WTC11 (cell line): ENCODE measurements at regions not wholly inside any gene's neighbourhood (a gene's known extent, or its start where the extent isn't known, plus 50 kb on each side); places are given as distances from the start of the nearest gene placed in this dataset.

ENCODE experiments used
- ATAC-seq: fragments of 200-7000 bp; cut with Tn5 transposase; 2 replicates; pipeline ENCODE4 v1.10.0; 2021; ENCODE audit warnings: mild to moderate bottlenecking, moderate library complexity
- CTCF ChIA-PET: fragments of 300-600 bp; sonication (Branson Sonifier 250); formaldehyde crosslinking; loops from one replicate; lab custom pipeline; 2021; ENCODE audit warnings: antibody characterized with exemption; lab: Charles Lee
- POLR2A ChIA-PET: fragments of 350-600 bp; sonication (Branson Sonifier 250); formaldehyde crosslinking; loops from one replicate; lab custom pipeline; 2021; ENCODE audit warnings: antibody characterized with exemption; lab: Charles Lee
- DNase-seq: peaks from one replicate; pipeline ENCODE4 v3.0.0; 2021; ENCODE audit warnings: low spot score
- H3K27ac Mint-ChIP-seq: 2 replicates; pipeline ENCODE4 v1.8.0; 2021; ENCODE audit warnings: mixed read lengths
- H3K27me3 Mint-ChIP-seq: 2 replicates; pipeline ENCODE4 v1.8.0; 2021; ENCODE audit warnings: low read depth, mild to moderate bottlenecking, moderate library complexity, mixed read lengths
- H3K36me3 Mint-ChIP-seq: 2 replicates; pipeline ENCODE4 v1.8.0; 2021; ENCODE audit warnings: mixed read lengths
- H3K4me1 Mint-ChIP-seq: 2 replicates; pipeline ENCODE4 v1.8.0; 2022; ENCODE audit warnings: mixed read lengths
- H3K4me3 Mint-ChIP-seq: 2 replicates; pipeline ENCODE4 v1.8.0; 2021; ENCODE audit warnings: mild to moderate bottlenecking, moderate library complexity, mixed read lengths
- H3K9me3 Mint-ChIP-seq: 2 replicates; pipeline ENCODE4 v1.8.0; 2021; ENCODE audit warnings: mixed read lengths
- ARID4B ChIP-seq: sonication (generic); formaldehyde crosslinking; IDR thresholded peaks from 2 replicates; pipeline ENCODE4 v1.8.0; 2023; ENCODE audit warnings: missing genetic modification reagents, mild to moderate bottlenecking, borderline replicate concordance
- ERG ChIP-seq: fragments of 250-450 bp; sonication (Bioruptor Pico); IDR thresholded peaks from 2 replicates; pipeline ENCODE4 v1.8.0; 2021; ENCODE audit warnings: mild to moderate bottlenecking
- MLX ChIP-seq: sonication (generic); formaldehyde crosslinking; IDR thresholded peaks from 2 replicates; pipeline ENCODE4 v1.8.1; 2023; ENCODE audit warnings: mild to moderate bottlenecking, missing genetic modification reagents, moderate library complexity
- NFE2L1 ChIP-seq: sonication (generic); formaldehyde crosslinking; IDR thresholded peaks from 2 replicates; pipeline ENCODE4 v1.8.1; 2023; ENCODE audit warnings: missing genetic modification reagents
- NFYB ChIP-seq: sonication (generic); formaldehyde crosslinking; conservative IDR thresholded peaks from 2 replicates; pipeline ENCODE4 v1.8.0; 2022; ENCODE audit warnings: low read depth, missing genetic modification reagents
- NR2C2 ChIP-seq: sonication (generic); formaldehyde crosslinking; IDR thresholded peaks from 2 replicates; pipeline ENCODE4 v1.8.0; 2022; ENCODE audit warnings: mild to moderate bottlenecking, missing genetic modification reagents
- SOX15 ChIP-seq: fragments of 250-450 bp; sonication (Bioruptor Pico); IDR thresholded peaks from 2 replicates; pipeline ENCODE4 v1.9.0; 2021; ENCODE audit warnings: mild to moderate bottlenecking
- TCF7 ChIP-seq: sonication (generic); formaldehyde crosslinking; IDR thresholded peaks from 2 replicates; pipeline ENCODE4 v1.8.0; 2022; ENCODE audit warnings: mild to moderate bottlenecking, low read depth, missing genetic modification reagents, moderate library complexity
- USF1 ChIP-seq: sonication (generic); formaldehyde crosslinking; IDR thresholded peaks from 2 replicates; pipeline ENCODE4 v1.8.0; 2022; ENCODE audit warnings: mild to moderate bottlenecking, missing genetic modification reagents
- ZBTB21 ChIP-seq: sonication (generic); formaldehyde crosslinking; IDR thresholded peaks from 2 replicates; pipeline ENCODE4 v1.8.1; 2023; ENCODE audit warnings: mild to moderate bottlenecking, missing genetic modification reagents, borderline replicate concordance
- ZNF121 ChIP-seq: sonication (generic); formaldehyde crosslinking; IDR thresholded peaks from 2 replicates; pipeline ENCODE4 v1.8.0; 2023; ENCODE audit warnings: missing genetic modification reagents
- ZNF396 ChIP-seq: fragments of 250-450 bp; sonication (Bioruptor Pico); IDR thresholded peaks from 2 replicates; pipeline ENCODE4 v1.8.0; 2021; ENCODE audit warnings: mild to moderate bottlenecking, moderate library complexity, borderline replicate concordance
- TF ChIP-seq, protein P1 (sequence below): sonication (generic); formaldehyde crosslinking; IDR thresholded peaks from 2 replicates; pipeline ENCODE4 v1.8.1; 2022; ENCODE audit warnings: missing genetic modification reagents, borderline replicate concordance
- TF ChIP-seq, protein P2 (sequence below): sonication (generic); formaldehyde crosslinking; IDR thresholded peaks from 2 replicates; pipeline ENCODE4 v1.8.1; 2023; ENCODE audit warnings: mild to moderate bottlenecking, missing genetic modification reagents
- TF ChIP-seq, protein P3 (sequence below): fragments of 250-450 bp; sonication (Bioruptor Pico); IDR thresholded peaks from 2 replicates; pipeline ENCODE4 v1.9.0; 2021; ENCODE audit warnings: moderate library complexity, mild to moderate bottlenecking, inconsistent platforms, borderline replicate concordance

DNA sequence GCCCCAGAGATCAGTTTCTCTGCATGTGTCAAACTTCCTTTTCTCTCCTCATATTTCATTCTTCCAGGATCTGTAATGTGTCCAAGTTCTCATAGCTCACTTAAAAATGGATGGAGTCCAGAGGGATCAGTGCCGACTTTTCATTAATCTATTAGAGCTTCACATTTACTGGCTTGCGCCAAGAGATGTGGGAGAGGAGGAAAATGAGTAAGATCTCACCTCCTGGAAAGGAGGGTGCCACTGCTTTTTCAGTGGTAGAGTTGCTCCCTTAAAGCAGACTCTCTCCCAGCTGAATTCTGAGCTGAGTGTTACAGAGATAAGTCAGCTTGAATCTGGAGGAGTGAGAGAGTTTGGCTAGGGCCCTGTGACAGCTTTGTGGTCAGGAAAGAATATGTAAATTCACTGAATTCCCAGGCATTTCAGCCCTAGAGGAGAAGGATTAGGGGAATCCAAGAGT, 175.9 kb downstream of the SOX4 start:
- Mint-ChIP-seq H3K4me1 (peaks cover 87% of the 10 kb centered on the region), H3K36me3 (no peaks in the 10 kb centered on the region), H3K27me3 (no peaks in the 10 kb centered on the region), H3K9me3 (no peaks in the 10 kb centered on the region), H3K4me3 (peak overlapping the region; percentile 21), H3K27ac (peak overlapping the region; percentile 93)
- DNase-seq (peak; percentile 41), ATAC-seq (peak; percentile 93)
- ChIA-PET CTCF (interaction anchor here (0.8 to 1.3 kb wide), 6 partner anchors 9 to 177 kb away, joined by 3 to 5 read pairs (median 4); no protein-coding TSS in a partner anchor), POLR2A (interaction anchor here (0.6 to 1.5 kb wide), 4 partner anchors 11 to 1931 kb away, joined by 3 to 6 read pairs (median 5); partner anchors contain the start of gene SOX4)
- TF ChIP-seq TCF7 (CRISPR knock-in tag): no peak
- TF ChIP-seq ZBTB21 (CRISPR knock-in tag): no peak
- TF ChIP-seq NFE2L1 (CRISPR knock-in tag): no peak

DNA sequence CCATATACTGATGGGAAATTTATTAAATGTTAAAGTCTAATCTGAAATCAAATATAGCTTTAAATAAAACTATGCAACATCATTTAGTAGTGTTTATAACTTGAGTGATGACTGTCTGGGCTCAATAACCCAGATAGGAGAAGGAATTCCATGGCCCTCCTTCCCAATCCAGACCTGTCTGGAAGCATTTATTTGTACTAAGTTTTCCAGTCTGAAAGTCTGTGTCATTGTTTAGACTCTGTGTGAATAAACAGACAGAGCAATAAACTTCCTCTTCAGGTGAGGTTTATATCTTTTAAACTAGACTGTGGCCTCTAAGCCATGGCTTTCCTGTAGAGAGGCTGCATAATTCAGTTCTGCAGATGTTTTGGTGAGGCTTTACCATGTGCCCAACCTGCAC, 176.4 kb downstream of the SOX4 start:
- H3K9me3 Mint-ChIP-seq: no peaks in the 10 kb centered on the region
- DNase-seq (no peak), ATAC-seq (no peak)
- no peaks in the 10 kb centered on the region for H3K27me3 Mint-ChIP-seq
- ChIA-PET POLR2A (interaction anchor here (0.7 to 1.5 kb wide), 3 partner anchors 10 to 177 kb away, joined by 3 to 6 read pairs (median 5); partner anchors contain the start of gene SOX4), CTCF (interaction anchor here (1.0 to 1.3 kb wide), 3 partner anchors 10 to 166 kb away, joined by 3 to 5 read pairs (median 5); no protein-coding TSS in a partner anchor)
- no peak for TF ChIP-seq NFYB (CRISPR knock-in tag)
- TF ChIP-seq, protein P1, sequence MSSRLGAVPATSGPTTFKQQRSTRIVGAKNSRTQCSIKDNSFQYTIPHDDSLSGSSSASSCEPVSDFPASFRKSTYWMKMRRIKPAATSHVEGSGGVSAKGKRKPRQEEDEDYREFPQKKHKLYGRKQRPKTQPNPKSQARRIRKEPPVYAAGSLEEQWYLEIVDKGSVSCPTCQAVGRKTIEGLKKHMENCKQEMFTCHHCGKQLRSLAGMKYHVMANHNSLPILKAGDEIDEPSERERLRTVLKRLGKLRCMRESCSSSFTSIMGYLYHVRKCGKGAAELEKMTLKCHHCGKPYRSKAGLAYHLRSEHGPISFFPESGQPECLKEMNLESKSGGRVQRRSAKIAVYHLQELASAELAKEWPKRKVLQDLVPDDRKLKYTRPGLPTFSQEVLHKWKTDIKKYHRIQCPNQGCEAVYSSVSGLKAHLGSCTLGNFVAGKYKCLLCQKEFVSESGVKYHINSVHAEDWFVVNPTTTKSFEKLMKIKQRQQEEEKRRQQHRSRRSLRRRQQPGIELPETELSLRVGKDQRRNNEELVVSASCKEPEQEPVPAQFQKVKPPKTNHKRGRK (CRISPR knock-in tag): no peak
- no peak for TF ChIP-seq USF1 (CRISPR knock-in tag)
- no peak for TF ChIP-seq SOX15 (CRISPR knock-in tag)
- TF ChIP-seq MLX (CRISPR knock-in tag): no peak
- TF ChIP-seq ZNF396 (CRISPR knock-in tag): no peak
- no peaks in the 10 kb centered on the region for H3K36me3 Mint-ChIP-seq
- peaks cover 88% of the 10 kb centered on the region for H3K4me1 Mint-ChIP-seq
- H3K4me3 Mint-ChIP-seq: no peak overlapping the region
- H3K27ac Mint-ChIP-seq: peak overlapping the region; percentile 93

GRCh38 chr6:21771626-21772320, 178.2 kb downstream of the SOX4 start:
- Mint-ChIP-seq H3K9me3 (no peaks in the 10 kb centered on the region), H3K27me3 (no peaks in the 10 kb centered on the region), H3K27ac (peak overlapping the region; percentile 75), H3K36me3 (no peaks in the 10 kb centered on the region), H3K4me1 (peaks cover 80% of the 10 kb centered on the region), H3K4me3 (no peak overlapping the region)
- ATAC-seq (no peak), DNase-seq (no peak)
- ChIA-PET CTCF (interaction anchor here (1.5 to 3.1 kb wide), 2 partner anchors 30 to 183 kb away, joined by 4 to 8 read pairs; no protein-coding TSS in a partner anchor), POLR2A (interaction anchor here (0.6 kb wide), 1 partner anchor 55 kb away, joined by 3 read pairs; no protein-coding TSS in a partner anchor)
- TF ChIP-seq ERG: no peak

DNA sequence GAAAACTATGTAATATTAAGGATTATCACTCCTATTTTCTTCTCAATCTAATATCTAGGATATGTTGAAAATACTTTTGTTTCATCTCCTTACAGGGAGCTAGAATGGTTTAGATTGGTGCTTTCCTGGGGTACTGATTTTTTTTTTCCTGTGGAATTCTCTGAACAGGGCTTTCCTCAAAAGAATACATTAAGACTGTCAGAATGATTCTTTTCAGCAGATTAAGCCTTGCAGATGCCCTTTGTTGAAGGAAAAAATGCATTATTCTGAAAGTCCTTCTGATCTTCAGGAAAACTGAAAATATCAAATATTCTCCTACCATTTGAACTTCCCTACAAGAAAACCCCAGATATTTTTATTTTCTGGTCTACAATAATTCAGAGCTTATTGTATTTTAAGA, 178.9 kb downstream of the SOX4 start:
- Mint-ChIP-seq H3K27ac (peak overlapping the region; percentile 86; the same call in 1 of the 2 replicates), H3K36me3 (no peaks in the 10 kb centered on the region), H3K4me1 (peaks cover 80% of the 10 kb centered on the region), H3K27me3 (no peaks in the 10 kb centered on the region), H3K4me3 (no peak overlapping the region), H3K9me3 (no peaks in the 10 kb centered on the region)
- POLR2A ChIA-PET: interaction anchor here (0.6 kb wide), 1 partner anchor 15 kb away, joined by 5 read pairs; no protein-coding TSS in a partner anchor
- no peak for ATAC-seq
- CTCF ChIA-PET: interaction anchor here (1.5 to 3.1 kb wide), 2 partner anchors 31 to 184 kb away, joined by 4 to 8 read pairs; no protein-coding TSS in a partner anchor
- DNase-seq: no peak
- TF ChIP-seq, protein P2, sequence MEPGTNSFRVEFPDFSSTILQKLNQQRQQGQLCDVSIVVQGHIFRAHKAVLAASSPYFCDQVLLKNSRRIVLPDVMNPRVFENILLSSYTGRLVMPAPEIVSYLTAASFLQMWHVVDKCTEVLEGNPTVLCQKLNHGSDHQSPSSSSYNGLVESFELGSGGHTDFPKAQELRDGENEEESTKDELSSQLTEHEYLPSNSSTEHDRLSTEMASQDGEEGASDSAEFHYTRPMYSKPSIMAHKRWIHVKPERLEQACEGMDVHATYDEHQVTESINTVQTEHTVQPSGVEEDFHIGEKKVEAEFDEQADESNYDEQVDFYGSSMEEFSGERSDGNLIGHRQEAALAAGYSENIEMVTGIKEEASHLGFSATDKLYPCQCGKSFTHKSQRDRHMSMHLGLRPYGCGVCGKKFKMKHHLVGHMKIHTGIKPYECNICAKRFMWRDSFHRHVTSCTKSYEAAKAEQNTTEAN (CRISPR knock-in tag): no peak
- TF ChIP-seq, protein P3, sequence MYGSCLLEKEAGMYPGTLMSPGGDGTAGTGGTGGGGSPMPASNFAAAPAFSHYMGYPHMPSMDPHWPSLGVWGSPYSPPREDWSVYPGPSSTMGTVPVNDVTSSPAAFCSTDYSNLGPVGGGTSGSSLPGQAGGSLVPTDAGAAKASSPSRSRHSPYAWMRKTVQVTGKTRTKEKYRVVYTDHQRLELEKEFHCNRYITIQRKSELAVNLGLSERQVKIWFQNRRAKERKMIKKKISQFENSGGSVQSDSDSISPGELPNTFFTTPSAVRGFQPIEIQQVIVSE: no peak
- TF ChIP-seq NR2C2 (CRISPR knock-in tag) (no peak), ARID4B (CRISPR knock-in tag) (no peak), ZNF121 (CRISPR knock-in tag) (no peak)
